Fibroblast of pulmonary artery (primary cell): ENCODE measurements at regions not wholly inside any gene's neighbourhood (a gene's known extent, or its start where the extent isn't known, plus 50 kb on each side); places are given as distances from the start of the nearest gene placed in this dataset.
A peak's percentile ranks its signal among the peaks of the same experiment; 100 is the strongest.

ENCODE experiments used
- DNase-seq: peaks from one replicate; pipeline ENCODE4 v3.0.0-alpha.2; 2010; ENCODE audit warnings: low read depth
- H3K4me3 ChIP-seq: replicated peaks from 2 replicates; pipeline ENCODE4 v1.5.1; 2011; ENCODE audit warnings: low read depth, mild to moderate bottlenecking, control low read depth, low read length, moderate library complexity
- TF ChIP-seq, protein P1 (sequence below): IDR thresholded peaks from 2 replicates; pipeline ENCODE4 v1.5.1; 2011; ENCODE audit warnings: mild to moderate bottlenecking, control low read depth, low read length, inconsistent platforms; ENCODE audit errors: missing control alignments

DNA sequence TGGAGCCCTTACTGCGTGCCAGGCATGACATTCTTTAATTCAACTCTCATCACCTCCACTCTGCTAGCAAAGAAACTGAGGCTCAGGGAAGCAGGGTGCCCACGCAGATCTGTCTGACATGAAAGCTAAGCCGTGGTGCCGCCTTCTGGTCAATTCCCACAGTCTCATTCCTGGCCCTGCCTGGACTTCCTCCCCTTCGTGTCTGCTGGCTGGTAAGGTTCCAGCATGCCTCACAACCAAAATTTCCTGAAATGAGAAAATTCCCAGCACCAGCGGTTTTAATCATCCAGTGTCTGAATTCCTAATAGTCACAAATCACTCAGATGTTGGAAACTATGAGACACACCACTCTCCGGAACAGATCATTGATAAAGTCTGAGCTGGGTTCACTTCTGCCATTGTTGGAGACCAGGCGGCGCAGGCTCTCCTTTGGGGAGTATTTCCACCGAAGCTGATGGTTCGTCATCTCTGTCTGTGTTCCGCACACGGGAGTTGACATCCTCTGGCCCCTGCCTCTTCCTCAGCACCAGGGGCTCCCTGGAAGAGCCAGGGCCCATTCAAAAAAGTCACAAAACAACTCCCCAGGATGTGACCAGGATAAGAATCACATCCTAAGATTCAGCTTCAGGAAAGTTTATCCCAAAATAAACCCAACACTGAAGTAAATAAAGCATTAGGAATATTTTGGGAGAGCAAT, 167.7 kb downstream of the PLPP3 start:
- TF ChIP-seq, protein P1, sequence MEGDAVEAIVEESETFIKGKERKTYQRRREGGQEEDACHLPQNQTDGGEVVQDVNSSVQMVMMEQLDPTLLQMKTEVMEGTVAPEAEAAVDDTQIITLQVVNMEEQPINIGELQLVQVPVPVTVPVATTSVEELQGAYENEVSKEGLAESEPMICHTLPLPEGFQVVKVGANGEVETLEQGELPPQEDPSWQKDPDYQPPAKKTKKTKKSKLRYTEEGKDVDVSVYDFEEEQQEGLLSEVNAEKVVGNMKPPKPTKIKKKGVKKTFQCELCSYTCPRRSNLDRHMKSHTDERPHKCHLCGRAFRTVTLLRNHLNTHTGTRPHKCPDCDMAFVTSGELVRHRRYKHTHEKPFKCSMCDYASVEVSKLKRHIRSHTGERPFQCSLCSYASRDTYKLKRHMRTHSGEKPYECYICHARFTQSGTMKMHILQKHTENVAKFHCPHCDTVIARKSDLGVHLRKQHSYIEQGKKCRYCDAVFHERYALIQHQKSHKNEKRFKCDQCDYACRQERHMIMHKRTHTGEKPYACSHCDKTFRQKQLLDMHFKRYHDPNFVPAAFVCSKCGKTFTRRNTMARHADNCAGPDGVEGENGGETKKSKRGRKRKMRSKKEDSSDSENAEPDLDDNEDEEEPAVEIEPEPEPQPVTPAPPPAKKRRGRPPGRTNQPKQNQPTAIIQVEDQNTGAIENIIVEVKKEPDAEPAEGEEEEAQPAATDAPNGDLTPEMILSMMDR = peak; percentile 41
- peak; percentile 62 for DNase-seq
- no peak overlapping the region for H3K4me3 ChIP-seq

DNA sequence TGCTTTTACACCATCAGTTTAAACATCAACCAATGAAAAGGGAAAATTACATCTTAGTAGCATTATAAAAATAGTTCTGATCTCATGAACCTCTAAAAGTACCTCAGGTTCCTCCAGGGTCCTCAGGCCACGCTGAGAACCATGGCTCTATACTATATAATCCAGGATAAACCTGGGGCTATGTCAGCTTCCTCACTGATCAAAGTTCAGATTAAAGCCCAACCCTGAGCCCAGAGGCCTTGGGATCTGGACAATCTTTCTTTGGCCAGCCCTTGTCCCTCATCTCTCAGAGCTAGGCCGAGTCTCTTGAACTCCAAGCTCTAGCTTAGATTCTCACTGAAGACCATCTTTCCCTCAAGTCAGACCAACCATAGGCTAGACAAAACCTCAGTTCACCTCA, 168.3 kb downstream of the PLPP3 start:
- no peak for DNase-seq
- no peak overlapping the region for H3K4me3 ChIP-seq
- TF ChIP-seq, protein P1 = no peak

GRCh38 chr1:56410405-56410804, 169.0 kb downstream of the PLPP3 start:
- DNase-seq = no peak
- TF ChIP-seq, protein P1 = no peak
- H3K4me3 ChIP-seq = no peak overlapping the region

DNA sequence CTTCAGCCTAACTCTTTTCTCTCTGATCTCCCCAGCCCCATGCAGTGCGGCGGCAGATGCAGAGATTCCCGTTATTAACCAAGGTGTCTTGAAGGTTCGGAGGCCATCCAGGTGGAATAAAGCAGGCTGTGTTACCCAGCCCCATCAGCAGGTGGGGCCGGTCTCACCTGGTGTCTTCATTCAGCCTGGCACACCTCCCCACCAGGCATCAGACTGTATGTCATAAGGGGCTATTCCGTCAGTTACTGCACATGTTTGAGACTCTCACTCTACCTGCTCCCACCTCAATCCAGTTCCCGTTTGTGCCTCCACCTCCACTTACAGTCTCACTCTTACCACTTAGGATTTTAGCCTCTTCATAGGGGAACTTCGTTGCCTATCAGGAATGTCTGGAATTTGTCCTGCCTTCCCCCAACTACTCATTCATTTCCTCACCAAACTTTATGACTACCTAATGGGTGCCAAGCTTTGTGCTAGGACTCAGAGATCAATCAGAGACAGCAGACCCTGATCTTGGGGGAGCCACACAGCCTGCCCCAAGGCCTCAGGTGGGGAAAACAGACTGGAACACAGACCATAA, 170.2 kb downstream of the PLPP3 start:
- no peak overlapping the region for H3K4me3 ChIP-seq
- no peak for DNase-seq
- TF ChIP-seq, protein P1 = peak; percentile 17

DNA sequence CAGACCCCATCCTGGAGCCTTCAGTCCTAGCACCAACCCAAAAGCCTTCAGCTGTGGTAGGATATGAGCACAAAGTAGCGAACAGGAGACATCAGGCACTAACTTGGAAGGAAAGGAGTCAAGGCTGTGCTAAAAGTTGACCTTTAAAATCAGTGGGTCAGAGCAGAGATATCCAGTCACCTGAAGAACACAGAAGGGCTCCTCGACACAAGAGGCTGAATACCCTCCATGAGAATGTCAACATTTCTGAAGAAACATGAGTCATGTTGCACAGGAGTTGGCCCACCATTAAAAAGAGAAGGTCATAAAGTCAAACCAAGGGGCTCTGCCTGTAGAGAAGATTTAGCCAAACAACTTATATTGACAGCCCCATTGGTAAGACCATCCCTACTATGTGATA, 172.5 kb downstream of the PLPP3 start:
- TF ChIP-seq, protein P1 = no peak
- DNase-seq = no peak
- no peak overlapping the region for H3K4me3 ChIP-seq

GRCh38 chr1:56404561-56405030, 174.8 kb downstream of the PLPP3 start:
- TF ChIP-seq, protein P1 = no peak
- H3K4me3 ChIP-seq = no peak overlapping the region
- DNase-seq = peak; percentile 51

DNA sequence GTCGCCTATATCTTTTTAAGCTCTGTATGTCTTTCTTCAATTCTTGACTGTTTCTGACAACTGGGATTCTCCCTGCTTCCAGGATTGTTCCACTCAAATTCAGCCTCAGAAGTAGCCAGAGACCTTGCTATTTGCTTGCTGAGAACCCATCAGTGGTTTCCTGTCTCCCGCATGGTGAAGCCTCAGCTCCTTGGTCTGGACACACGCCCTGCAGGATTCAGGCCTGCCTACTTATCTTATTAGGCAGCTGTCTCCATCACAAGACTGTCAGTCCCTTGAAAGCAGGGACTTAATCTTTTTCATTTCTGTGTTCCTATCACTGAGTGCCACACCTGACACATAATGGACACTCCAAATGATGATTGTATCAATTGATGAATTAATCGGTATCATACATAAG, 175.3 kb downstream of the PLPP3 start:
- DNase-seq = no peak
- H3K4me3 ChIP-seq = no peak overlapping the region
- TF ChIP-seq, protein P1 = no peak
